ENCODE measurements at regions not wholly inside any gene's neighbourhood (a gene's known extent, or its start where the extent isn't known, plus 50 kb on each side); places are given as distances from the start of the nearest gene placed in this dataset.
A peak's percentile ranks its signal among the peaks of the same experiment; 100 is the strongest.
"Not testable (repeated sequence)": the region's sequence is repeated elsewhere in the genome, so short reads cannot be mapped to it uniquely, and the experiment has no call there.

DNA sequence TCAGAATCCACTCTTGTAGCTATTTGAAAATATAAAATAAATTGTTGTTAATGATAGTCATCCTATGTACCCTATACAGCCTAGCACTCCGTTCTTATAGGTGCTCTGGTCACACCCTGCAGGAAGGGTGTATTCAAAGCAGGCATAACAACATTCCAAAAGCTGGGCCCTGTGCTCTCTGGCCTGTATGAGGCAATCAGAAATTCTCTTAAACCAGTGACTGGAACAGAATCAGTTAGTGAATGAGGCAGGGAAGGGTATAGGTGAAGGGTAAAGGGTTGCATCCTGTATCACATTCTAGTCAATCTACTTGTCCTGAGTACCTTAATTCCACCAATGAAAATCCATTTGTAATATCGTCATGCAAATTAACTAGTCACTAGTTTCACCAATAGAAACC is 154.5 kb upstream of the ZNF217 start:
- DNase-seq (ENCODE audit: low spot score): no peak

DNA sequence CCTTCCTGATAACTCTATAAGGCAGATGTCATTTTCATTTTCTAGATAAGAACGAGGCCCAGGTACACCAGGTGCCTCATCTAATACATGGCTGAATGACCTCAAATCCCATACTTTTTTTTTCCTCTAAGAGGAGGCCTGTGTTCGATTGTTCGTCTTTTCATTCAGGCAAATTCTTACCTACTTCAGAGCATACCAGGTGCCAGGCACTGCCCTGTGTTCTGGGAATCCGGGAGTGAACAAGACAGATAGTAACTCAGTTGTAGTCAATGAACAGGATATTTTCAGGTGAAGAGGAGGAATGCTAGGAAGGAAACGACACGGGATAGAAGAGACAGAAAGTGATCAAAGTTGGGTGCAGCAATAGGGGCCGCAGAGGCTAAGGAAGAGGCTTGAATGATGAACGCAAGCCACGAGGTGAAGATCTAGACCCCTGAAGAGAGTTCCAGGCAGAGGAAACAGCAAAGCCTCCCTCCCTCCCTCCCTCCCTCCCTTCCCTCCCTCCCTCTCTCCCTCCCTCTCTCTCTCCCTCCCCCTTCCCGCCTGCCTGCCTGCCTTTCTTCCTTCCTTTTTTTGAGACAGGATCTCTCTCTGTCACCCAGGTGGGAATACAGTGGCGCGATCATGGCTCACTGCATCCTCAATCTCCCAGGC is 150.1 kb upstream of the ZNF217 start:
- no peak for DNase-seq (ENCODE audit: low spot score)

DNA sequence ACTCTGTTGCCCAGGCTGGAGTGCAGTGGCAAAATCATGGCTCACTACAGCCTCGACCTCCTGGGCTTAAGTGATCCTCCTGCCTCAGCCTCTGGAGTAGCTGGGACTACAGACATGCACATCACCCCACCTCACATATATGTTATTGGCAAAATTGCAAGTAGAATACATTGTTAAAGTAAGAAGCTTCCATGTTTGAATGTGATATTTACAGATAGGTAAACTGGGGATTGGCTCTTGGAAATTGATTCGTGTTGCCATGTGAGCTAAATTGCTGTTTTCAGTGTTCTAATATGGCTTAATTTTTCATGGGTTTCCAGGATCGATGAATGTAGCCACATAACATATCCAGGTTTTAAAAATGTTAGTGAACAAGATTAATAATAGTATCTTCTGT is 149.0 kb upstream of the ZNF217 start:
- no peak for DNase-seq (ENCODE audit: low spot score)

DNA sequence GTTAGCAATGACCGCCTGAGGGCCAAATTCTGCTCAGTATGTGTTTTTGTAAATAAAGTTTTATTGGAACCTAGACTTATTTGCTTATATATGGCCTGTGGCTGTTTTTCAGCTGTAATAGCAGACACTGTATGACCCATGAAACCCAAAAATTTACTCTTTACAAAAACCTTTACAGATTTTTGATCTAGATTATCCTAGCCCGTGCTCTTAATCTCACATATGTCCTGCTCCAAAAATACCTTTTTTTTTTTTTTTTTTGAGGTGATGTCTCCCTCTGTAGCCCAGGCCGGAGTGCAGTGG is 148.0 kb upstream of the ZNF217 start:
- no peak for DNase-seq (ENCODE audit: low spot score)

DNA sequence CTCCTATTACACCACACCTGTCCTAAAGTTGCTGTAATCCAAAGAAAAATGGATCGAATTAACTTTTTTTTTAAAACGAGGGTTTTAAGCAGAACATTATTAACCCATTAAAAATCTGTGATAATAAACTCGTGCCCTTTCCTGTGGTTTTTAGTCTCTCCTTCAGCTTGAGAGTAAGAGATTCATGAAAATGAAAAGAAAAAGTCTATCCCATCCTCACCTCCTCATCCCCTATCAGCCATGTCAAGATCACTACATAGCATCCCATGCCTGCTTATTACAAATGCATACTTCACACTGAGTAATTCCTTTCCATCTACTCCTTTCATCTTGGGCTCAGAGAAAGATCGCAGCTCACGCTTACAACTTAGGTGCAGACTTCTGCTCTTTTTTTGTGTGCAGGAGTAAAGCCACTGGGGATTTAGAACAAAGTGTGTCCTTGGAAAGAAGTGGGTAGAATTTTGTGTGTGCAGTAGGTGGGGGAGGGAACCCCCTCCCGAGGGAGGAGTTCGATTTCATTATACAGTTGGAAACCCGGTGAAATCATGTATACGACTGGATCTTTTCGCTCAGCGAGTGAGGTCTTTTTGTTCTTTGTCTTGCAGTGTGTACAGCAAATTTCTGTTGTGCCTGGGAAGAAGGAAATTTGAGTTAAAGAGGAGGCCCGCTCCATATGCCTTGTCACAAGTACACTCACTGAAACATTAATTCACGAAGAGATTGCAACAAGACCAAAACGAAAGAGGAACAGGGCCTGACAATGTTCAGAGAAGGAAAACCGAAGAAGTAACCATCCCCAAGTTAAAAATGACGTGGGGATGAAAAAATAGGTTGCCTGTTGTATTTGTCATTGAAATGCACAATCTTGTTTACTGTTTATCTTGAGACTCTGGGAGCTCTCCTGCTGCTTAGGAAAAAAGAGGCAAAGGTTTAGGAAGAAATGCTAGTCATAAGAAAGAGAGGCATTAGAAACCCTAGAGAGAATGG is 146.5 kb upstream of the ZNF217 start:
- DNase-seq (ENCODE audit: low spot score): no peak

DNA sequence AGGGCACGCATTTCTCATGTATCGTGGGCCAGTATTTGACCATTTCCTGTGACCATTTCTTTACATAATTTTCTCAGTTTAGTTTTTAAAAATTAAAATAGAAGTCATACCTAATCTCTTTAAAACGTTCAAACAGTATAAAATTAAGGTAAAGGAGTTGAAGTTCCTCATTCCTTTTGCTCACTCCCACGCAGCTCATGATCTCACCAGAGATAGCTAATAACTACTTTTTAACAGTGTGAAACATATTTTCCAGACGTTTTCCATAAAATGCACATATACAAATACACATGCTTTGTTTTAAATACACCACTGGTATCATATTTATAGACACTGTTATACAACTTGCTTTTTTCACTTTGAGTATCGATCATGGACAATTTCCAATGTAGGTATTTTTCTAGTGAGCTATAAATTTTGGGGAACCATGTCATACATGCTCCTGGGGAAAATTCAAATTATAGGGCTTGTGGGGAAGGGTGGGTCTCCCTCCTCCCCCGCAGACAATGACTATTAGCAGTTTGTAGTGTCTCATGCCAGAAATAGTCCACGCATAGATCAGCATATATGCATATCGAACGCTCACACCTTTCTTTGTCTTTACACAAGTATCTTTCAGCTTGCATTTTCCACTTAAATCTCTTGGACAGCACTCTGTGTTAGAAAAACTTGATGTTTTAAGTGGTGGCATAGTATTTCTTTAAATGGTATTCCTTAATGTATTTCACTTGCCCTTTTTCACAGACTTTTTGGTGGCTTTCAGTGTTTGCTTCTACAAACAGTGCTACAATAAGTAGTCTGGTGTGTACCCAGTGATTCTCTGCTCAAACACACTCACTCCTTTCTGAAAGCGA is 145.5 kb upstream of the ZNF217 start:
- no peak for DNase-seq (ENCODE audit: low spot score)

DNA sequence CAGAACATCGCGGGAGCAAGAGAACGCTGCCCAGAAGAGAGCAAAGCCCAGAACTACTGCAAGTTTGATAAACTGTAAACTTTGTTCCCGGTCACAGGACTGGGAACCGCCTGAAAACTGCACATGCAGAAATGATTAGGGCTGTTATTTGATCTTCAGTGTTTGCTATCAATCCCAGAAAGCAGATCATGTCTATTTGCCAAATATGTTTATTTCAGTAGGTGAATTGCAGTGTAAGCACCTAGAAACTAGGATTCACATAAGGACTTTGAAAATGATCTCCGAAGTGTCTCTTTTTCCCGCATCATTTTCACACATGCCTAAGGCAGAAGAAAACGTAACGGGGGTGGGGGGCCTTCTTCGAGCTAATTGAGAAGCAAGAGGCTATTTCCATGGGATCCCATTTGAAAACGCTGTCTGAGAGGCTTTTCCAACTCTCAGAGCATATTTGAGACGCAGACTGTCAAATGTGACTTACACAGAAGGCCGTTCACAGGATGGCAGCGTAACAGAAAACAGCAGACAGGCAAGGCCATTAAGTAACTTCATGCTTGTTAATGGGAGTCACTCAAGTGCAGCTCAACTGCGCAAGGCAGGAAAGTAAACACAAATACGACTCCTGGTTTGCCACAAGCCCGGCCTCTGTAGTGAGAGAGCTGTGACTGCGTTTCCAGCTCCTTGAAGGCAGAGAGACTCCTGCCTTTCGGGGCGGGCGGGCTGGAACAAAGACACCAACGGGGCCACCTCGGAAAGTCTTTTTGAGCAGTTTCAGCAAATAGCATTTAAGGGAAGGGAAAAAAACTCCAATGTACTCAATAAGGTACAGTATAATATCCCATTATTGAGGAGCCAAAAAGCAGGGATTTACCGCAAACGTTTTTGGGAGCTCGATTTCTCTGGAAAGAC is 144.7 kb upstream of the ZNF217 start:
- peak; percentile 82 for DNase-seq (ENCODE audit: low spot score)

DNA sequence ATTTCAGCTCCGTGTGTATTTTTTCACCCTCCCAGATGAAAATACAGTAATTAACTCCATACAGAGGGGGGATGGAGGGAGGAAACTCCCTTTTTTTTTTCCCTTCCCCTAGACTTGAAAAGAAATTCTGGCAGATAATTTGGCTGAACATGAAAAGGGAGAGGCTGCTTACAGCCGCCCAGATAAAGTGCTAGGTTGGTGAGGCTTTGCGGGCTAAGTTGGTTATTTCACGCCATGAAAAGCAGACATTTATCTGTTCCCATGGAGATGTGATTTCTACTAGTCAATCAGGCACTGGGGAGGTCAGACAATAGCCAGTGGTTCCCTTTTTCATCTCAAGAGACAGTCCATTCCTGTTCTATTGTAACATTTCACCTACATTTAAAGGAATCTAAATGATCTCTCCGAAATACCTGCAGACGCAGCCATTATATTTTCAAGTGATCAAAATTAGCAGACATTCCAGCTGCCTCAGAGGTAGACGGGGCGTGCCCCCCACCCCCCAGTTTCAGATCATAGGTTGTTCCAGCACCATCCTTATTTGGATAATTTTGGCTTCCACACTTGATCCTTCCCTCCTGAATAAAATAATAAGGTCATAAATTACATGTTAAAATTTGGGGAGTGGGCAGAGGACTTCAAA is 143.9 kb upstream of the ZNF217 start:
- peak; percentile 32 for DNase-seq (ENCODE audit: low spot score)

DNA sequence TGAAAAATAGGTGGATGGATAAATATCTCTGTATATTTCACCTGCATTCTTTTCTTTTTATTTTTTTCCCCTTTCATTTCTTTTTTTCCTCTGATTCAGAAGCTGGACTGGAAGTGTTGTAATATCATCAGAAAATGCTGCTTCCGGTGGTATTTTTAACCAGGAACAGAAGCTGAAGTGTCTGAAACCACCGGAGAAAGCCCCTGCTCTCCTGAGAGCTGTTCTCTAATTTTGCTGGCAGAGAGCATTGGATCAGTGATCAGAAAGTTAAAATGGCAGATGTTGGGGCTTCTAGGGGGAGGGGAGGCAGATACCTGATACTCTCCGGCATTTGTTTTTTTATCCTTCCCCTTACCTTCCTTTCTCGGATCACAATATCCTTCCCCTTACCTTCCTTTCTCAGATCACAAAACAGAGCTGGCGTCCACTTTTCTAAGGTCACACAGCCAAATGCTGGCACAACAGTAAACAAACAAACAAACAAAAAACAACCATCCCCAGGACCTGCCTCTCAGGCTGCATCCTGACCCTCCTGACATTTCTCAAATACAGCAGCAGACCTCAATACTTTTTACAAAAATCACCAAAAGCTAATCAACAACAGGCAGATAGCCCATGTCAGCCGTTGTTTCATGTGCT is 143.2 kb upstream of the ZNF217 start:
- DNase-seq (ENCODE audit: low spot score): peak; percentile 37

DNA sequence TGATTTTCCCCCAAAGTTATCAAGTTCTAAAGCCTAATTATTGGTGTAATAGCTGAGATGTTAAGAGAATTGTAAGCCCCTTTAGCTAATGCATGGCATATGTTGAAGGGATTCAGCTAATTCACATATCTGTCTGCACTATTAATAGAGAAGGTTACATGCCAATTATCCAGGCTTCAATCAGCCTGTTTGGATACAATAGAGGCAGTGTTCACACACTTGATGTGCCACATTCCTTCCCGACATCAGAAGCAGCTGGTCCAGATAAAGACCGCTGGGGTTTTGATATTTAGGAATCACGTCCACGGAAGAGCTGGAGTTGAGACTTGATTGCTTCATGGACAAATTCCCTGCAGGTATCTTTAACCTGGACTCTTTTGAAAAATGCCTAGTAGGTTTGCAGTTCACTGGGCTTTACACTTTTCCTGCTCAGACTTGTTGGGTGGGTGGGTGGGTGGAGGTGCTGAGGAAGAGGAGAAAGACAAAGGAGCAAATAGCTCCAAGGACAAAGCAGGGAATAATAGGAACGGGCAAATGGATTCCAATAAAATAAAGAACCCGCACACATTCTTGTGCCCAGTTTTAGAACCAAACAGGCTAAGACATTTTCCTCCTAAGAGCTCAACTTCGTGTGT is 142.6 kb upstream of the ZNF217 start:
- no peak for DNase-seq (ENCODE audit: low spot score)

DNA sequence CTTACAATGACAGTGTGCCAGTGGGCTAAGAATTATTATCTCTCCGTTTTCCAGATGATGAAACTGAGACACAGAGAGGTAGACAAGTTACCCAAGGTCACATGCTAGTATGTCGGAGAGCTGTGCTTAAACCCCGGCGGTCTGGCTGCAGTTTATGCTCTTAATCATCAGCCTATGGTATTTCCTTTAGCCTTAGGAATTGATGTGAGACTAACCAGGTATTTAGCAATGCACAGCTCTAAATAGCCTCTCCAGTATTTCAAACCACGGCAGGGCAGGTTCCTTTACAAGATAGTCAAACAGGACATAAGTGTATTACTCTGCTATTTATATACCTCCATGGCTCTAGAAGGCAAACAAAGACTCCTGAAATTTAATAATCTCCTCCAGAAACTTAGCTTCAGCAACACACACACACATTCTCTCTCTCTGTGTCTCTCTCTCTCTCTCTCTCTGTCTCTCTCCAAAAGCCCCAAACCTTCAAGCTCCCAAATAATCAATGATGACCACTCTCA is 142.0 kb upstream of the ZNF217 start:
- peak; percentile 75 for DNase-seq (ENCODE audit: low spot score)

DNA sequence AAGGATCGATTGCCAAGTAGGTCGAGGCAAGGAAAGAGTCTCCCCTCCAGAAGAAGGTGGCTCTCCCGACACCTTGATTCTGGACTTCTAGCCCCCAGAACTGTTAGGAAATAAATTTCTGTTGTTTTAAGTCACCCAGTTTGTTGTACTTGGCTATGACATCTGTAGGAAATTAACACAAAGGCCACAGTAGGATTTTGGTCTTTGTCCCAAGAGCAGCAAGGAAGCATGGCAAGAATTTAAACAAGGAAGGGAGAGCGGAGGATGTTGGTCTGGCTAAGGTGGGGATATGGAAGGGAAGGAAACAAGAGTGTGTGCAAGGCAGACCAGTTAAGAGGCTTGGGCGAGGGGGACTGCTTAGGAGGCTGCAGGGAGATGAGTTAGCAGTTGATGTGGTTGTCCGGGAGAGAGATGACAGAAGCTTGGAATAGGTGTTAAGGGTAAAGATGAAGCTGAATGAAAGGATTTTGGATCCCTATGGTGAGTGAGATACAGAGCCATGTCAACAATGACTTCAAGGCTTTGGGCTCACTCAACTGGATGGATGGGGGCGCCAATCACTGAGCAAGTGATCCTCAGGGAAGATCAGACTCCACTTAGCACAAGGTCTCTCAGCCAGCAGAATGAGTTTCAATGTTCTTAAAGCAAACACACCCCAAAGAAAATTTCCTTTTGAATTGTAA is 140.5 kb upstream of the ZNF217 start:
- DNase-seq (ENCODE audit: low spot score): peak; percentile 37

DNA sequence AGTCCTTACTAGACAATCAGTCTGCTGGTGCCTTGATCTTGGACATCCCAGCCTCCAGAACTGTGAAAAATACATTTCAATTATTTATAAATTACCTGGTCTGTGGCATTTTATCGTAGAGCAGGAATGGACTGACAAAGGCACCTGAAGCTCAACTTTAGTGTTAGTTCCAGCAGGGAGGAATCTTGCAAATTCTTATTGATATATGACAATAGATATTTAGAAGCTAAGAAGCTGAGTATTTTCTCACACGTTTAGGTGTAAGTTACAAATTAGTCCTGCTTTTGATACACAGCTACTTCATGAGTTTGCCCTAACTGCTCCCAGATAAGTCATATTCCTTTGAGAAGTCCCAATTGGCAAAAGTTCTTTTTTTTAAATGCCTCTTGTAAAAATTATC is 138.0 kb upstream of the ZNF217 start:
- no peak for DNase-seq (ENCODE audit: low spot score)

DNA sequence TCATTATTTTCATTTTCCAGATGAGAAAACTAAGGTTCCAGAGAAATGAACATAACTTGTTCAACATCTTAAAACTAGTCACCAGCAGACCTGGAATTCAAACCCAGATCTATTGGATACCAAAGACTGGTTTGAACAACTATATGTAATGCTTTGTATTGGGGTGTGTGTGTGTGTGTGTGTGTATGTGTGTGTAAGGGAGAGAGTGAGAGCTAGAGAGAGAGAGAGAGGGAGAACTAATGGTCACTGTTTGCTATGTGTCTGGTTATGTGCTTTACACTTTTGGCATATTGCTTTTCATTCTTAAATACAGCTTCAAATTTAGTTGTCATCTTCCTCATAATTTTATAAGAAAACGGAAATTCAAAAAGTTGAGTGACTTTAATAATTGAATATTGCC is 134.7 kb upstream of the ZNF217 start:
- no peak for DNase-seq (ENCODE audit: low spot score)

DNA sequence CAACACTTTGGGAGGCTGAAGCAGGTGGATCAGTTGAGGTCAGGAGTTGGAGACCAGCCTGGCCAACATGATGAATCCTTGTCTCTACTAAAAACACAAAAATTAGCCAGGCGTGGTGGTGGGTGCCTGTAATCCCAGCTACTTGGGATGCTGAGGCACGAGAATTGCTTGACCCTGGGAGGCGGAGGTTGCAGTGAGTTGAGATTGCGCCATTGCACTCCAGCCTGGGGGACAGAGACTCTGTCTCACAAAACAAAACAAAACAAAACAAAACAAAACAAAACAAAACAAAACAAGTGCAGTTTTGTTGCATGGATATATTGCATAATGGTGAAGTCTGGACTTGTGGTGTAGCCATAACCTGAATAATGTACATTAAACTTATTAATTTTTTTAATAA is 133.6 kb upstream of the ZNF217 start:
- not testable (repeated sequence) for DNase-seq (ENCODE audit: low spot score)

DNA sequence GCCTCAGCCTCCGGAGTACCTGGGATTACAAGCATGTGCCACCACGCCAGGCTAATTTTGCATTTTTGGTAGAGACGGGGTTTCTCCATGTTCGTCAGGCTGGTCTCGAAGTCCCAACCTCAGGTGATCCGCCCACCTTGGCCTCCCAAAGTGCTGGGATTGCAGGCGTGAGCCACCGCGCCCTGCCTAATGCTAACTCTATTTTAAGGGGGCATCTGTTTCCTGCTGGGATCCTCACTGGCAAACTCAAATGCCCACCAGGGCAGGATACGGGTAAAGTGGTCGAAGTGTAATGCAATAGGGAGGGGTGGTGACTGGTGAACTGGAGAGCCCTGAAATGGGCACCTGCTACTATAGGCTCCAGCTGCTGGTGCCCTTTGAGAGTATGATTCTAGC is 131.9 kb upstream of the ZNF217 start:
- no peak for DNase-seq (ENCODE audit: low spot score)

DNA sequence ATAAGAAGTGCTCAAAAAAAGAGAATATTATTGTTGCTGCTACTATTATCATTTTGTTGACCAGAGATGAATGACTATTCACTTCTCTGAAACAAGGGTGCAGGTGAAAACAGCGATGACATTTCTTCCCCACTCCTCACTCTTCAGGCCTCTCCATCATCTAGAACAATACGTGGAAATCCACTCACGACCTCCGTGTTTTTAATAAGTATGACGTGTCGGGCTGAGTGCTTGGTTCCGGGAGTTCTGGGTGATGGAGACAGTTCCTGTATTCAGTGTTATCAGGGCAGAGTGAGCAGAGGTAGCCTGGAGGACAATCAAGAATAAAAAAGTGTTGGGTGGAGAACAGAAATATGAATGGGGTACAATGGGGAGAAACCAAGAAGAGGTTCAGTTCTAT is 130.0 kb upstream of the ZNF217 start:
- no peak for DNase-seq (ENCODE audit: low spot score)

DNA sequence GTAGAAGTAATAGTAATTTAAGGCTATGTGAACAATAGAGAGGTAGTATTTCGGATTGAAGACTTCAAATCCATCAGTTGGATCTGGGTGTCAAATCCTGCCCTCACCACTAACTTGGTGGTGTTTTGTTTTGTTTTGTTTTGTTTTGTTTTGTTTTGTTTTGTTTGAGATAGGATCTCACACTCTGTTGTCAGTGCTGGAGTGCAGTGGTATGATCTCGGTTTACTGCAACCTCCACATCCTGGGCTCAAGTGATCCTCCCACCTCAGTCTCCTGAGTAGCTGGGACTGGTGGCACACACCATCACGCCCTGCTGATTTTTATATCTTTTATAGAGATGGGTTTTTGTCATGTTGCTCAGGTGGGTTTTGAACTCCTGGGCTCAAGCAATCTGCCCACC is 129.4 kb upstream of the ZNF217 start:
- DNase-seq (ENCODE audit: low spot score): no peak

DNA sequence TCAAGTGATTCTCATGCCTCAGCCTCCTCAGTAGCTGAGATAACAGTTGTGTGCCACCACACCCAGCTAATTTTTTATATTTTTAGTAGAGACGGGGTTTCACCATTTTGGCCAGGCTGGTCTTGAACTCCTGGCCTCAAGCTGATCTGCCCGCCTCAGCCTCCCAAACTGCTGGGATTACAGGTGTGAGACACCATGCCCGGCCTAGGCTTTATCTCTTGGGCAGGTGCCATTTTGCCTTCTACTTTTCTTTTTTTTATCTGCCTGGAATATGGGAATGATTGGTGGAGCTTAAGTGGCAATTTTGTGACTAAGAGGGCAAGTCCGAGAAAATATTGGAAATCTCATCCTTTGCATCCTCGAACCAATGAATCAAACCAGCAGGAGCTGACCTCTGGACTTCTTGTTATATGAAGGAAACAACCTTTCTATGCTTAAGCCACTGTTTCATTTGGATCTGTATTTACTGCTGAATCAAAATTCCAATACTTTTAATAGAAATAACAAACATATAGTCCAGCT is 128.9 kb upstream of the ZNF217 start:
- DNase-seq (ENCODE audit: low spot score): no peak

Data from AG20443 (cell line).